K562 (cell line): ENCODE measurements at regions not wholly inside any gene's neighbourhood (a gene's known extent, or its start where the extent isn't known, plus 50 kb on each side); places are given as distances from the start of the nearest gene placed in this dataset.
"Not testable (repeated sequence)": the region's sequence is repeated elsewhere in the genome, so short reads cannot be mapped to it uniquely, and the experiment has no call there.

Experiments
- BRCA1 ChIP-seq, 2 experiments: fragments of 450-650 bp in 1 of 2; sonication (generic) in 1 of 2; formaldehyde crosslinking in 1 of 2; IDR thresholded peaks; 2 replicates each; pipeline versions ENCODE4 v1.5.0 to v1.6.1; 2017 to 2020; ENCODE audit warnings: mild to moderate bottlenecking in 1 of 2, missing genetic modification reagents in 1 of 2
- CBX8 ChIP-seq: fragments of 200-600 bp; sonication (generic); IDR thresholded peaks from 2 replicates; pipeline ENCODE4 v1.6.1; 2012; ENCODE audit warnings: borderline replicate concordance, mixed run types, low read depth, mild to moderate bottlenecking, moderate library complexity, mixed read lengths, low read length, control low read depth, inconsistent platforms; ENCODE audit not compliant: poor library complexity, severe bottlenecking; ENCODE audit errors: extremely low read depth
- JUNB ChIP-seq: fragments of 450-650 bp; formaldehyde crosslinking; conservative IDR thresholded peaks from 2 replicates; pipeline ENCODE4 v1.4.0; 2020; ENCODE audit warnings: mild to moderate bottlenecking
- NR2C2 ChIP-seq, 2 experiments: fragments of 200-800 bp in 1 of 2; sonication (Bioruptor generic) in 1 of 2; sonication (generic) in 1 of 2; formaldehyde crosslinking in 1 of 2; IDR thresholded peaks; 2 replicates each; pipeline versions ENCODE4 v1.6.1 to v1.8.0; 2016 to 2022; ENCODE audit warnings: mild to moderate bottlenecking in 1 of 2, missing compliant biosample characterization in 1 of 2, missing genetic modification characterization in 1 of 2, missing genetic modification reagents in 1 of 2
- TAF1 ChIP-seq: IDR thresholded peaks from 2 replicates; pipeline ENCODE4 v1.6.1; 2011; ENCODE audit warnings: mild to moderate bottlenecking, low read length, moderate library complexity; ENCODE audit not compliant: insufficient read depth, control insufficient read depth, severe bottlenecking; ENCODE audit errors: extremely low read depth
- TARDBP ChIP-seq: fragments of 450-650 bp; IDR thresholded peaks from 2 replicates; pipeline ENCODE4 v1.6.1; 2016
- ZNF274 ChIP-seq: IDR thresholded peaks from 2 replicates; pipeline ENCODE4 v1.6.1; 2011; ENCODE audit warnings: low read depth, mild to moderate bottlenecking, low read length, moderate library complexity, borderline replicate concordance
- ZNF79 ChIP-seq: fragments of 250-450 bp; sonication (Bioruptor Pico); IDR thresholded peaks from 2 replicates; pipeline ENCODE4 v1.4.0; 2020; ENCODE audit warnings: low read depth, mild to moderate bottlenecking, moderate library complexity

DNA sequence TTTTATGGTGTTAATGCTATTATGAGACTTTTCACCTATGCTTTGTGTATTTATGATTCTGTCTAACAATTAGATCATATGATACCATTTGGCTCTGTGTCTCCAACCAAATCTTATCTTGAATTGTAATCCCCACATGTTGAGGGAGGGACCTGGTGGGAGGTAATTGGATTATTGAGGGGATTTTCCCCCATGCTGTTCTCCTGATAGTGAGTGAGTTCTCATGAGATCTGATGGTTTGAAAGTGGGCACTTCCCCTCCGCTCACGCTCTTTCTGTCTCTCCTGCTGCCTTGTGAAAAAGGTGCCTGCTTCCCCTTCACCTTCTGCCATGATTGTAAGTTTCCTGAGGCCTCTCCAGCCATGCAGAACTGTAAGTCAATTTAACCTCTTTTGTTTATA is 71.6 kb upstream of the NOX4 start:
- TF ChIP-seq BRCA1 (IDR thresholded peaks at IDR 0.05); BRCA1 (CRISPR knock-in tag; IDR thresholded peaks at IDR 0.05); TARDBP; NR2C2 (CRISPR knock-in tag; IDR thresholded peaks at IDR 0.05); NR2C2 (tag; IDR thresholded peaks at IDR 0.05); CBX8; ZNF79 (CRISPR knock-in tag); ZNF274; TAF1; JUNB (CRISPR knock-in tag): not testable (repeated sequence)
